A549 (cell line): ENCODE measurements at regions not wholly inside any gene's neighbourhood (a gene's known extent, or its start where the extent isn't known, plus 50 kb on each side); places are given as distances from the start of the nearest gene placed in this dataset.

Experiments used
- ATAC-seq, 2 experiments: fragments of 200-7000 bp in 1 of 2; fragments of >200 bp in 1 of 2; cut with Nextera tagmentation in 1 of 2; cut with Tn5 transposase in 1 of 2; 3 replicates each; pipeline versions ENCODE4 v1.8.0 to v1.9.1; 2018 to 2020; ENCODE audit warnings: mild to moderate bottlenecking in 1 of 2, moderate library complexity in 1 of 2
- CTCF ChIA-PET: fragments of 300-600 bp; sonication (Branson Sonifier 250); formaldehyde crosslinking; extraction: SDS; loops from one replicate; lab custom pipeline; 2021; ENCODE audit warnings: antibody characterized with exemption, inconsistent platforms; lab: Yijun Ruan, JAX
- POLR2A ChIA-PET: fragments of 350-600 bp; formaldehyde crosslinking; extraction: SDS; loops from one replicate; lab custom pipeline; 2021; ENCODE audit warnings: antibody characterized with exemption, inconsistent platforms; lab: Yijun Ruan, JAX
- DNase-seq, 2 experiments: peaks; one replicate each; pipeline versions ENCODE4 v3.0.0 to v3.0.0-alpha.2; 2011 to 2016; ENCODE audit warnings: low read depth in 1 of 2, low spot score in 1 of 2
- FAIRE-seq: peaks from 2 replicates; lab custom pipeline; 2011; peaks lifted over from hg19 to GRCh38; lab: Jason Lieb, UNC
- H3K27ac ChIP-seq, 2 experiments: fragments of >200 bp; sonication (Bioruptor Twin); formaldehyde crosslinking; 3 replicates each; pipeline ENCODE4 v1.5.1; 2016 to 2017
- H3K4me1 ChIP-seq: fragments of >200 bp; sonication (Bioruptor Twin); formaldehyde crosslinking; 3 replicates; pipeline ENCODE4 v1.6.1; 2016
- H3K4me2 ChIP-seq: fragments of >200 bp; sonication (Bioruptor Twin); formaldehyde crosslinking; 3 replicates; pipeline ENCODE4 v1.6.1; 2016
- H3K4me3 ChIP-seq: fragments of >200 bp; sonication (Bioruptor Twin); formaldehyde crosslinking; 3 replicates; pipeline ENCODE4 v1.5.1; 2016
- H3K9me3 ChIP-seq: fragments of >200 bp; sonication (Bioruptor Twin); formaldehyde crosslinking; 3 replicates; pipeline ENCODE4 v1.6.1; 2016
- BHLHE40 ChIP-seq: IDR thresholded peaks from 2 replicates; pipeline ENCODE4 v1.6.1; 2012; ENCODE audit warnings: low read depth, low read length, inconsistent platforms
- CEBPB ChIP-seq, 2 experiments: fragments of >200 bp in 1 of 2; sonication (Bioruptor Twin) in 1 of 2; formaldehyde crosslinking in 1 of 2; IDR thresholded peaks; 2 replicates each; pipeline ENCODE4 v1.6.1; 2012 to 2016
- EHF ChIP-seq: fragments of 250-450 bp; sonication (Bioruptor Pico); IDR thresholded peaks from 2 replicates; pipeline ENCODE4 v1.5.0; 2020; ENCODE audit warnings: mild to moderate bottlenecking
- EHMT2 ChIP-seq: fragments of 200-600 bp; sonication (generic); IDR thresholded peaks from 2 replicates; pipeline ENCODE4 v1.6.1; 2016; ENCODE audit warnings: antibody characterized with exemption, low read depth, mild to moderate bottlenecking, moderate library complexity
- ELK1 ChIP-seq: fragments of 150-350 bp; IDR thresholded peaks from 2 replicates; pipeline ENCODE4 v1.6.1; 2014; ENCODE audit warnings: low read depth, mild to moderate bottlenecking, low read length
- FOXS1 ChIP-seq: fragments of 250-450 bp; sonication (Bioruptor Pico); IDR thresholded peaks from 2 replicates; pipeline ENCODE4 v1.5.0; 2020; ENCODE audit warnings: mild to moderate bottlenecking, moderate library complexity
- JUNB ChIP-seq: fragments of >200 bp; sonication (Bioruptor Twin); formaldehyde crosslinking; IDR thresholded peaks from 2 replicates; pipeline ENCODE4 v1.6.1; 2016
- KDM5A ChIP-seq: fragments of 200-600 bp; sonication (generic); IDR thresholded peaks from 2 replicates; pipeline ENCODE4 v1.6.1; 2016; ENCODE audit warnings: antibody characterized with exemption, mild to moderate bottlenecking
- MAX ChIP-seq: IDR thresholded peaks from 2 replicates; pipeline ENCODE4 v1.6.1; 2012
- NFE2L2 ChIP-seq: fragments of 150-350 bp; conservative IDR thresholded peaks from 2 replicates; pipeline ENCODE4 v1.6.1; 2014; ENCODE audit warnings: low read length
- RARB ChIP-seq: fragments of 250-450 bp; sonication (Bioruptor Pico); IDR thresholded peaks from 2 replicates; pipeline ENCODE4 v1.8.0; 2021; ENCODE audit warnings: mild to moderate bottlenecking, moderate library complexity
- RCOR1 ChIP-seq: fragments of 150-350 bp; IDR thresholded peaks from 2 replicates; pipeline ENCODE4 v1.6.1; 2014; ENCODE audit warnings: antibody characterized with exemption, low read length, low read depth
- REST ChIP-seq: fragments of 200-600 bp; sonication (generic); IDR thresholded peaks from 2 replicates; pipeline ENCODE4 v1.6.1; 2016; ENCODE audit warnings: antibody characterized with exemption, mild to moderate bottlenecking, moderate library complexity
- TP53 ChIP-seq: fragments of 250-450 bp; sonication (Bioruptor Pico); IDR thresholded peaks from 2 replicates; pipeline ENCODE4 v1.5.0; 2021; ENCODE audit warnings: mild to moderate bottlenecking, moderate library complexity
- ZNF302 ChIP-seq: fragments of 250-450 bp; sonication (Bioruptor Pico); IDR thresholded peaks from 2 replicates; pipeline ENCODE4 v1.9.0; 2021; ENCODE audit warnings: inconsistent platforms, mild to moderate bottlenecking, moderate library complexity
- WGBS: methylation state at CpG from one replicate; pipeline ENCODE4 v1.1.6; 2017; ENCODE audit errors: missing lambda C conversion rate; 5-methylcytosine and 5-hydroxymethylcytosine counted together
- TF ChIP-seq, protein P1 (sequence below): fragments of 450-650 bp; IDR thresholded peaks from 2 replicates; pipeline ENCODE4 v1.6.1; 2014; ENCODE audit warnings: antibody characterized with exemption
- TF ChIP-seq, protein P2 (sequence below): fragments of 250-450 bp; sonication (Bioruptor Pico); IDR thresholded peaks from 2 replicates; pipeline ENCODE4 v1.5.0; 2020; ENCODE audit warnings: low read depth, mild to moderate bottlenecking, moderate library complexity

GRCh38 chr4:84220990-84221389, 278.1 kb downstream of the NKX6-1 start:
- no peak for FAIRE-seq
- ChIA-PET POLR2A (no interaction called here), CTCF (no interaction called here)
- 66% methylated on average over 6 of the region's 6 CpGs for WGBS
- Histone ChIP-seq H3K4me2 (no peak overlapping the region), H3K4me1 (no peaks in the 10 kb centered on the region), H3K9me3 (no peaks in the 10 kb centered on the region), H3K4me3 (no peak overlapping the region), H3K27ac (no peak overlapping the region)
- no peak for ATAC-seq
- no peak for DNase-seq
- TF ChIP-seq REST (no peak), EHF (CRISPR knock-in tag) (no peak), MAX (no peak), EHMT2 (no peak), RARB (CRISPR knock-in tag) (no peak), RCOR1 (no peak), KDM5A (no peak), FOXS1 (no peak), TP53 (CRISPR knock-in tag) (no peak), ELK1 (no peak), NFE2L2 (no peak), BHLHE40 (no peak), ZNF302 (CRISPR knock-in tag) (no peak)
- TF ChIP-seq, protein P1, sequence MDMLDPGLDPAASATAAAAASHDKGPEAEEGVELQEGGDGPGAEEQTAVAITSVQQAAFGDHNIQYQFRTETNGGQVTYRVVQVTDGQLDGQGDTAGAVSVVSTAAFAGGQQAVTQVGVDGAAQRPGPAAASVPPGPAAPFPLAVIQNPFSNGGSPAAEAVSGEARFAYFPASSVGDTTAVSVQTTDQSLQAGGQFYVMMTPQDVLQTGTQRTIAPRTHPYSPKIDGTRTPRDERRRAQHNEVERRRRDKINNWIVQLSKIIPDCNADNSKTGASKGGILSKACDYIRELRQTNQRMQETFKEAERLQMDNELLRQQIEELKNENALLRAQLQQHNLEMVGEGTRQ: no peak

DNA sequence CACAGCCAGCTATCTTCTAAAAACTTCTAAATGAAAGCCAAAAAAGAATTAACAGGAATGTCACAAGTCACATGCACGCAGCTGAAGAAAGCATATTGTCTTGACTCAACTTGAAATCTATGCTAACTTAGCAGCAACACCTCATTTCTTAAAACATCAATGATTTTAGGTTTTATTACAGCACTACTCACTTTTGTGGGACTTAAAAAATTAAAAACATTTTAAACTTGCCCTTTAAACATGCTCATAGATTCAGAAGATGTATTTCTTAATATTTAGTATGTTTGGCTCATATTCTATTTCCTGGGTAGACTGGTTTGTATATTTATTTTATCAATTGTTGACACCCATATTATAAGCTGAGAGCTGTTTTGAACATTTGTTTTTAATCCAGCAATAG, 279.4 kb downstream of the NKX6-1 start:
- ChIA-PET CTCF (no interaction called here), POLR2A (no interaction called here)
- Histone ChIP-seq H3K4me1 (no peaks in the 10 kb centered on the region), H3K27ac (no peak overlapping the region), H3K4me3 (no peak overlapping the region), H3K4me2 (no peak overlapping the region), H3K9me3 (no peaks in the 10 kb centered on the region)
- ATAC-seq (no peak), DNase-seq (no peak), FAIRE-seq (no peak)
- WGBS: 41% methylated on average over 1 of the region's 1 CpG
- no peak for TF ChIP-seq BHLHE40

GRCh38 chr4:84218031-84218430, 281.1 kb downstream of the NKX6-1 start:
- TF ChIP-seq, protein P2, sequence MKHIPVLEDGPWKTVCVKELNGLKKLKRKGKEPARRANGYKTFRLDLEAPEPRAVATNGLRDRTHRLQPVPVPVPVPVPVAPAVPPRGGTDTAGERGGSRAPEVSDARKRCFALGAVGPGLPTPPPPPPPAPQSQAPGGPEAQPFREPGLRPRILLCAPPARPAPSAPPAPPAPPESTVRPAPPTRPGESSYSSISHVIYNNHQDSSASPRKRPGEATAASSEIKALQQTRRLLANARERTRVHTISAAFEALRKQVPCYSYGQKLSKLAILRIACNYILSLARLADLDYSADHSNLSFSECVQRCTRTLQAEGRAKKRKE (CRISPR knock-in tag): no peak
- TF ChIP-seq CEBPB (IDR thresholded peaks at IDR 0.05) (no peak), JUNB (no peak)
- ChIA-PET POLR2A (no interaction called here), CTCF (interaction anchor here (0.6 kb wide), 1 partner anchor 287 kb away, joined by 3 read pairs; no protein-coding TSS in a partner anchor)
- 67% methylated on average over 9 of the region's 9 CpGs for WGBS
- H3K27ac ChIP-seq: no peak overlapping the region
- H3K4me1 ChIP-seq: no peaks in the 10 kb centered on the region
- no peak overlapping the region for H3K4me2 ChIP-seq
- DNase-seq: no peak
- no peak for FAIRE-seq
- ATAC-seq: no peak
- no peaks in the 10 kb centered on the region for H3K9me3 ChIP-seq
- H3K4me3 ChIP-seq: no peak overlapping the region
